IMR-90 (cell line): ENCODE measurements at regions not wholly inside any gene's neighbourhood (a gene's known extent, or its start where the extent isn't known, plus 50 kb on each side); places are given as distances from the start of the nearest gene placed in this dataset.
A peak's percentile ranks its signal among the peaks of the same experiment; 100 is the strongest.

Source experiments
- ATAC-seq: fragments of 200-7000 bp; cut with Tn5 transposase; 2 replicates; pipeline ENCODE4 v1.9.1; 2020; ENCODE audit warnings: low read depth, mild to moderate bottlenecking, moderate library complexity
- BruUV-seq: library from RNA; stranded (reverse); fragments of 400-500 nt; replicated peaks from 2 replicates; lab custom pipeline; 2021; lab: Mats Ljungman, UMichigan
- CTCF ChIA-PET: fragments of 300-600 bp; formaldehyde crosslinking; extraction: SDS; loops from one replicate; lab custom pipeline; 2021; ENCODE audit warnings: antibody characterized with exemption; lab: Yijun Ruan, JAX
- POLR2A ChIA-PET: fragments of 300-600 bp; sonication (Branson Sonifier 250); formaldehyde crosslinking; loops from one replicate; lab custom pipeline; 2022; ENCODE audit warnings: antibody characterized with exemption; ENCODE audit not compliant: unreplicated experiment; lab: Charles Lee
- DNase-seq: peaks from one replicate; pipeline ENCODE4 v3.0.0; 2013
- H2AFZ ChIP-seq: replicated peaks from 2 replicates; pipeline ENCODE3; 2013; ENCODE audit warnings: low read length, mild to moderate bottlenecking; ENCODE audit not compliant: poor library complexity
- H2AK5ac ChIP-seq: 2 replicates; pipeline ENCODE4 v1.6.1; 2013; ENCODE audit warnings: low read depth, low read length, inconsistent platforms
- H2AK9ac ChIP-seq: replicated peaks from 2 replicates; pipeline ENCODE3; 2013; ENCODE audit warnings: mild to moderate bottlenecking, low read depth, low read length, moderate library complexity; ENCODE audit not compliant: poor library complexity
- H2BK120ac ChIP-seq: 2 replicates; pipeline ENCODE4 v1.6.1; 2013; ENCODE audit warnings: low read depth, low read length, inconsistent platforms
- H2BK15ac ChIP-seq: 3 replicates; pipeline ENCODE4 v1.6.1; 2013; ENCODE audit warnings: low read depth, low read length, inconsistent platforms
- H2BK20ac ChIP-seq: 2 replicates; pipeline ENCODE4 v1.6.1; 2013; ENCODE audit warnings: low read depth, mild to moderate bottlenecking, inconsistent platforms, low read length, moderate library complexity
- H2BK5ac ChIP-seq: 2 replicates; pipeline ENCODE4 v1.6.1; 2013; ENCODE audit warnings: mild to moderate bottlenecking, low read depth, low read length, inconsistent platforms; ENCODE audit not compliant: poor library complexity, severe bottlenecking
- H3K14ac ChIP-seq: replicated peaks from 2 replicates; pipeline ENCODE4 v1.6.1; 2013; ENCODE audit warnings: low read depth, low read length, inconsistent platforms
- H3K18ac ChIP-seq: 2 replicates; pipeline ENCODE4 v1.6.1; 2013; ENCODE audit warnings: low read depth, low read length, control low read depth
- H3K23ac ChIP-seq: 2 replicates; pipeline ENCODE4 v1.6.1; 2013; ENCODE audit warnings: low read depth, low read length, inconsistent platforms
- H3K27ac ChIP-seq: 2 replicates; pipeline ENCODE4 v1.5.1; 2013; ENCODE audit warnings: mild to moderate bottlenecking, control low read depth, low read length; ENCODE audit not compliant: insufficient read depth
- H3K27me3 ChIP-seq: 2 replicates; pipeline ENCODE4 v1.6.1; 2013; ENCODE audit warnings: low read length; ENCODE audit not compliant: control insufficient read depth, insufficient read depth
- H3K36me3 ChIP-seq: 2 replicates; pipeline ENCODE4 v1.6.1; 2013; ENCODE audit warnings: low read length, mixed read lengths; ENCODE audit not compliant: control insufficient read depth, insufficient read depth
- H3K4ac ChIP-seq: 2 replicates; pipeline ENCODE4 v1.6.1; 2013; ENCODE audit warnings: low read depth, low read length, inconsistent platforms
- H3K4me1 ChIP-seq: 2 replicates; pipeline ENCODE4 v1.6.1; 2013; ENCODE audit warnings: low read length, mixed read lengths; ENCODE audit not compliant: control insufficient read depth, insufficient read depth
- H3K4me2 ChIP-seq: 2 replicates; pipeline ENCODE4 v1.6.1; 2013; ENCODE audit warnings: low read depth, mild to moderate bottlenecking, control low read depth, low read length, moderate library complexity
- H3K4me3 ChIP-seq: 2 replicates; pipeline ENCODE4 v1.5.1; 2013; ENCODE audit warnings: low read depth, mild to moderate bottlenecking, control low read depth, low read length, moderate library complexity; ENCODE audit not compliant: insufficient read depth
- H3K56ac ChIP-seq: 2 replicates; pipeline ENCODE4 v1.6.1; 2013; ENCODE audit warnings: low read length, inconsistent platforms; ENCODE audit not compliant: insufficient read depth; ENCODE audit errors: extremely low read depth
- H3K79me1 ChIP-seq, 2 experiments: 2 replicates each; pipeline ENCODE4 v1.6.1; 2013; ENCODE audit warnings: low read length in 2 of 2, inconsistent platforms in 1 of 2, low read depth in 1 of 2
- H3K9ac ChIP-seq: 2 replicates; pipeline ENCODE4 v1.6.1; 2013; ENCODE audit warnings: low read depth, low read length, control low read depth
- H3K9me1 ChIP-seq: 2 replicates; pipeline ENCODE4 v1.6.1; 2013; ENCODE audit warnings: low read length, inconsistent platforms; ENCODE audit not compliant: insufficient read depth
- H3K9me3 ChIP-seq: 2 replicates; pipeline ENCODE4 v1.6.1; 2013; ENCODE audit warnings: low read length; ENCODE audit not compliant: control insufficient read depth, insufficient read depth
- H4K20me1 ChIP-seq: 2 replicates; pipeline ENCODE4 v1.6.1; 2013; ENCODE audit warnings: low read length, inconsistent platforms; ENCODE audit not compliant: insufficient read depth
- H4K5ac ChIP-seq: 2 replicates; pipeline ENCODE4 v1.6.1; 2013; ENCODE audit warnings: mild to moderate bottlenecking, low read depth, low read length, control low read depth
- H4K8ac ChIP-seq, 2 experiments: 2 replicates each; pipeline ENCODE4 v1.6.1; 2013; ENCODE audit warnings: low read depth in 2 of 2, low read length in 2 of 2, control low read depth in 1 of 2, inconsistent platforms in 1 of 2
- H4K91ac ChIP-seq: 2 replicates; pipeline ENCODE4 v1.6.1; 2013; ENCODE audit warnings: low read depth, low read length, inconsistent platforms; ENCODE audit not compliant: insufficient read depth
- CEBPB ChIP-seq: IDR thresholded peaks from 2 replicates; pipeline ENCODE4 v1.6.1; 2012; ENCODE audit warnings: low read depth, low read length, improper control_type of control experiment
- MAFK ChIP-seq: IDR thresholded peaks from 2 replicates; pipeline ENCODE4 v1.6.1; 2012; ENCODE audit warnings: low read depth, low read length, improper control_type of control experiment
- MAZ ChIP-seq: IDR thresholded peaks from 2 replicates; pipeline ENCODE4 v1.6.1; 2012; ENCODE audit warnings: low read depth, mild to moderate bottlenecking, low read length, improper control_type of control experiment, moderate library complexity, borderline replicate concordance
- POLR2A ChIP-seq: IDR thresholded peaks from 2 replicates; pipeline ENCODE4 v1.6.1; 2012; ENCODE audit warnings: mild to moderate bottlenecking, low read depth, low read length
- SMC3 ChIP-seq: fragments of 150-350 bp; IDR thresholded peaks from 2 replicates; pipeline ENCODE4 v1.6.1; 2016; ENCODE audit warnings: low read depth, mild to moderate bottlenecking, antibody characterized with exemption, low read length, moderate library complexity
- USF2 ChIP-seq: fragments of 150-350 bp; IDR thresholded peaks from 2 replicates; pipeline ENCODE4 v1.6.1; 2017; ENCODE audit warnings: mild to moderate bottlenecking, antibody characterized with exemption, low read length, low read depth
- WGBS, 2 experiments: methylation state at CpG; one replicate each; pipeline versions ENCODE4 v1.1.5 to v1.1.7; 2013; ENCODE audit warnings: missing lambda C conversion rate in 2 of 2; ENCODE audit not compliant: insufficient read length in 1 of 2; ENCODE audit errors: extremely low coverage in 2 of 2; 5-methylcytosine and 5-hydroxymethylcytosine counted together
- dilution Hi-C: fragments of 300-500 bp; cut with HindIII; formaldehyde crosslinking; loops from one replicate; pipeline ENCODE4 v1.14.3; 2018; ENCODE audit warnings: low sequenced_read_pairs; ENCODE audit not compliant: unreplicated experiment
- in situ Hi-C: fragments of 300-500 bp; cut with MboI; formaldehyde crosslinking; loops from 3 replicates; pipeline ENCODE4 v1.14.3; 2019; ENCODE audit warnings: low sequenced_read_pairs, inconsistent platforms, mixed read lengths
- intact Hi-C: fragments of 100-400 bp; cut with micrococcal nuclease; formaldehyde crosslinking; loops from 2 replicates; pipeline ENCODE4 v1.10.0; 2022

- dilution Hi-C loops (no loop called here), intact Hi-C loops (no loop called here), in situ Hi-C loops (no loop called here)
- Histone ChIP-seq H4K91ac (no peak overlapping the region; the same call in 1 of the 2 replicates), H4K8ac (peak overlapping the region; percentile 16 to 63; a peak in 2 of 4 replicates), H3K36me3 (no peaks in the 10 kb centered on the region), H3K4me2 (no peak overlapping the region), H3K9ac (no peak overlapping the region), H2BK15ac (no peak overlapping the region), H3K18ac (peak overlapping the region; percentile 33; the same call in 1 of the 2 replicates), H3K9me1 (peaks cover 6% of the 10 kb centered on the region), H3K4ac (peak overlapping the region; percentile 35; the same call in 1 of the 2 replicates), H3K23ac (no peak overlapping the region), H3K27me3 (peaks cover 7% of the 10 kb centered on the region), H2AFZ (peak overlapping the region; percentile 82), H3K27ac (no peak overlapping the region), H3K9me3 (no peaks in the 10 kb centered on the region), H4K5ac (peak overlapping the region; percentile 30), H4K20me1 (no peaks in the 10 kb centered on the region), H3K4me3 (no peak overlapping the region), H2AK5ac (no peak overlapping the region), H3K4me1 (peaks cover 4% of the 10 kb centered on the region), H2AK9ac (peak overlapping the region; percentile 74), H2BK5ac (no peak overlapping the region), H2BK20ac (no peak overlapping the region), H3K14ac (0 out of 2 replicates have a peak overlapping the region, but pooled peaks have one; percentile 32), H3K79me1 (no peaks in the 10 kb centered on the region), H2BK120ac (peak overlapping the region; percentile 46; the same call in 1 of the 2 replicates), H3K56ac (no peak overlapping the region)
- WGBS, 2 experiments = 27% methylated on average over 2 of the region's 38 CpGs; no CpG with 5 or more reads in 1 of the 2 experiments
- TF ChIP-seq MAFK (no peak), USF2 (no peak), MAZ (no peak), POLR2A (no peak), SMC3 (no peak), CEBPB (no peak)
- no peak; the same call in 1 of the 2 replicates for ATAC-seq
- CTCF ChIA-PET = no interaction called here
- DNase-seq = no peak
- POLR2A ChIA-PET = no interaction called here
- no TSS peak for BruUV-seq
Measured at GRCh38 chr9:99296291-99296951, 74.3 kb downstream of the SEC61B start.
